Smooth muscle cell (in vitro differentiated cells): ENCODE measurements at regions not wholly inside any gene's neighbourhood (a gene's known extent, or its start where the extent isn't known, plus 50 kb on each side); places are given as distances from the start of the nearest gene placed in this dataset.

Source experiments
- DNase-seq: peaks from one replicate; lab custom pipeline; 2025; ENCODE audit not compliant: unreplicated experiment; lab: John Stamatoyannopoulos, UW
- H2AFZ ChIP-seq: fragments of 200-600 bp; sonication (generic); 2 replicates; pipeline ENCODE4 v1.6.0; 2016; ENCODE audit warnings: antibody characterized with exemption, low read depth, mild to moderate bottlenecking
- H3F3A ChIP-seq: fragments of 200-600 bp; sonication (generic); 2 replicates; pipeline ENCODE4 v1.6.0; 2017; ENCODE audit warnings: antibody characterized with exemption, low read depth
- H3K27ac ChIP-seq: fragments of 200-600 bp; sonication (generic); 2 replicates; pipeline ENCODE4 v1.5.1; 2016; ENCODE audit warnings: low read depth, mild to moderate bottlenecking
- H3K27me3 ChIP-seq: fragments of 200-600 bp; sonication (generic); 2 replicates; pipeline ENCODE4 v1.6.1; 2016; ENCODE audit warnings: low read depth, mild to moderate bottlenecking
- H3K36me3 ChIP-seq: fragments of 200-600 bp; sonication (generic); 2 replicates; pipeline ENCODE4 v1.5.1; 2016; ENCODE audit warnings: low read depth
- H3K4me1 ChIP-seq: fragments of 200-600 bp; sonication (generic); 2 replicates; pipeline ENCODE4 v1.5.1; 2016; ENCODE audit warnings: low read depth
- H3K4me2 ChIP-seq: fragments of 200-600 bp; sonication (generic); 2 replicates; pipeline ENCODE4 v1.6.0; 2016; ENCODE audit warnings: mild to moderate bottlenecking
- H3K4me3 ChIP-seq: fragments of 200-600 bp; sonication (generic); 2 replicates; pipeline ENCODE4 v1.5.1; 2016; ENCODE audit warnings: mild to moderate bottlenecking
- H3K79me2 ChIP-seq: fragments of 200-600 bp; sonication (generic); 2 replicates; pipeline ENCODE4 v1.6.0; 2016; ENCODE audit warnings: low read depth, mild to moderate bottlenecking
- H3K9ac ChIP-seq: fragments of 200-600 bp; sonication (generic); 2 replicates; pipeline ENCODE4 v1.6.0; 2016; ENCODE audit warnings: low read depth
- H3K9me3 ChIP-seq: fragments of 200-600 bp; sonication (generic); replicated peaks from 2 replicates; pipeline ENCODE4 v1.5.1; 2016; ENCODE audit warnings: low read depth
- H4K20me1 ChIP-seq: fragments of 200-600 bp; sonication (generic); 2 replicates; pipeline ENCODE4 v1.6.0; 2016; ENCODE audit warnings: low read depth
- WGBS: methylation state at CpG from one replicate; pipeline ENCODE4 v1.1.7; 2016; ENCODE audit warnings: low lambda C conversion rate; 5-methylcytosine and 5-hydroxymethylcytosine counted together
- TF ChIP-seq, protein P1 (sequence below): fragments of 200-600 bp; sonication (generic); IDR thresholded peaks from 2 replicates; pipeline ENCODE4 v1.5.1; 2017; ENCODE audit warnings: borderline replicate concordance, mild to moderate bottlenecking, antibody characterized with exemption; ENCODE audit not compliant: insufficient read depth, poor library complexity, severe bottlenecking

GRCh38 chr3:72230774-72231379 lies 445.9 kb upstream of the PROK2 start:
- 25% methylated on average over 1 of the region's 1 CpG for WGBS
- no peaks in the 10 kb centered on the region for H3K9me3 ChIP-seq
- no peak overlapping the region for H3K9ac ChIP-seq
- no peak overlapping the region for H3K4me3 ChIP-seq
- no peak overlapping the region for H2AFZ ChIP-seq
- no peak overlapping the region for H3K27ac ChIP-seq
- H4K20me1 ChIP-seq = no peaks in the 10 kb centered on the region
- H3K79me2 ChIP-seq = no peaks in the 10 kb centered on the region
- TF ChIP-seq, protein P1, sequence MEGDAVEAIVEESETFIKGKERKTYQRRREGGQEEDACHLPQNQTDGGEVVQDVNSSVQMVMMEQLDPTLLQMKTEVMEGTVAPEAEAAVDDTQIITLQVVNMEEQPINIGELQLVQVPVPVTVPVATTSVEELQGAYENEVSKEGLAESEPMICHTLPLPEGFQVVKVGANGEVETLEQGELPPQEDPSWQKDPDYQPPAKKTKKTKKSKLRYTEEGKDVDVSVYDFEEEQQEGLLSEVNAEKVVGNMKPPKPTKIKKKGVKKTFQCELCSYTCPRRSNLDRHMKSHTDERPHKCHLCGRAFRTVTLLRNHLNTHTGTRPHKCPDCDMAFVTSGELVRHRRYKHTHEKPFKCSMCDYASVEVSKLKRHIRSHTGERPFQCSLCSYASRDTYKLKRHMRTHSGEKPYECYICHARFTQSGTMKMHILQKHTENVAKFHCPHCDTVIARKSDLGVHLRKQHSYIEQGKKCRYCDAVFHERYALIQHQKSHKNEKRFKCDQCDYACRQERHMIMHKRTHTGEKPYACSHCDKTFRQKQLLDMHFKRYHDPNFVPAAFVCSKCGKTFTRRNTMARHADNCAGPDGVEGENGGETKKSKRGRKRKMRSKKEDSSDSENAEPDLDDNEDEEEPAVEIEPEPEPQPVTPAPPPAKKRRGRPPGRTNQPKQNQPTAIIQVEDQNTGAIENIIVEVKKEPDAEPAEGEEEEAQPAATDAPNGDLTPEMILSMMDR = no peak
- H3K27me3 ChIP-seq = no peaks in the 10 kb centered on the region
- no peaks in the 10 kb centered on the region for H3K36me3 ChIP-seq
- no peak overlapping the region for H3K4me2 ChIP-seq
- H3F3A ChIP-seq = no peaks in the 10 kb centered on the region
- H3K4me1 ChIP-seq = no peaks in the 10 kb centered on the region
- no peak for DNase-seq

DNA sequence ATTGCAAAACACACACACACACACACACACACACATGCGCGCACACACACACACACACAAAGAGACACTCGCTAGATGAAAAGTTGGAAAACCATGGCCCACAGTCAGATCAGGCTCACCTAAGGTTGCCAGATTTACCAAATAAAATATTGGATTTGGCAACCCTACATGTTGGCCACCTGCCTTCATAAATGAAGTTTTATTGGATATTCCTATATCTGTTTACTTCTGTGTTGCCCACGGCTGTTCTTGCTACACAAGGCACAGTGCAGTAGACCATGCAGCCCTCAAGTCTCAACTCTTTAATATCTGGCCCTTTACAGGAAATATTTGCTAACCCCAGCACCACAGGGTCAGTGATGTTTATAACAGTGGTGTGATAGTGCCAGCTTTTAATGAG lies 445.0 kb upstream of the PROK2 start:
- WGBS = 98% methylated on average over 4 of the region's 4 CpGs
- Histone ChIP-seq H3K79me2 (no peaks in the 10 kb centered on the region), H4K20me1 (no peaks in the 10 kb centered on the region)

DNA sequence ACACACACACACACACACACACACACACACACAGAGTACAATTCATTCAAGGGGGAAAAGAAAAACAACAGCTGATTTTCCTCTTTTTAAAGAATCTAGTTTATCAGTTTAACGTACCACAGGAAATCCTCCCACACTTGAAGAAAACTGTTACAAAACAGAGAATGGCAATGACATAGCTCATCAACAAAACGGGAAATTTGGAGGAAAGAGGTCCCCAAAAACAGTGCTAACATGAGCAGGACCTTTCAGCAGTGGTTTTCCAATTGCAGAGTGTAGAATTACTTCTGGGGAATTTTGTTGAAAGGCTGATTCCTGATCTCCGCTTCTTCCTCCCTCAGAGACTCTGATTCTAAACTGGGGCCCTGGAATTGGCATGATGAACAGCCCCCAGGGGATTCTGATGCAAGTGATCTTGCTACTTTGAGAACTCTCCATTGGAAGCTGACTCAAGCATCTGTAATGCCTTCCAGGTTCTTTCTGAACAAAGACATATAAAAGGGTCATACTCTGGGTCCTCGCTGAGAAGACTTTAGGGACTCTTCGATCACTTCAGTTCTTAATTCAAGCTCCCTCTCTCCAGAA lies 442.6 kb upstream of the PROK2 start:
- Histone ChIP-seq H3K36me3 (no peaks in the 10 kb centered on the region), H3F3A (no peaks in the 10 kb centered on the region), H3K27me3 (no peaks in the 10 kb centered on the region), H3K4me3 (no peak overlapping the region), H3K4me1 (no peaks in the 10 kb centered on the region), H3K9ac (no peak overlapping the region), H4K20me1 (no peaks in the 10 kb centered on the region), H3K9me3 (peaks cover 15% of the 10 kb centered on the region), H3K4me2 (no peak overlapping the region), H3K79me2 (no peaks in the 10 kb centered on the region), H2AFZ (no peak overlapping the region), H3K27ac (no peak overlapping the region)
- TF ChIP-seq, protein P1 = no peak
- 76% methylated on average over 5 of the region's 5 CpGs for WGBS
- no peak for DNase-seq

More for the DNA sequence above, 445.0 kb upstream of the PROK2 start:
- no peak overlapping the region for H3K9ac ChIP-seq
- H3K4me1 ChIP-seq = no peaks in the 10 kb centered on the region
- TF ChIP-seq, protein P1 = no peak
- no peak overlapping the region for H3K4me3 ChIP-seq
- H3K36me3 ChIP-seq = no peaks in the 10 kb centered on the region
- H3K9me3 ChIP-seq = peaks cover 8% of the 10 kb centered on the region
- no peak overlapping the region for H2AFZ ChIP-seq
- no peak overlapping the region for H3K27ac ChIP-seq
- H3K27me3 ChIP-seq = no peaks in the 10 kb centered on the region
- H3K4me2 ChIP-seq = no peak overlapping the region
- no peaks in the 10 kb centered on the region for H3F3A ChIP-seq
- DNase-seq = no peak
